ENCODE measurements at regions not wholly inside any gene's neighbourhood (a gene's known extent, or its start where the extent isn't known, plus 50 kb on each side); places are given as distances from the start of the nearest gene placed in this dataset.

DNA sequence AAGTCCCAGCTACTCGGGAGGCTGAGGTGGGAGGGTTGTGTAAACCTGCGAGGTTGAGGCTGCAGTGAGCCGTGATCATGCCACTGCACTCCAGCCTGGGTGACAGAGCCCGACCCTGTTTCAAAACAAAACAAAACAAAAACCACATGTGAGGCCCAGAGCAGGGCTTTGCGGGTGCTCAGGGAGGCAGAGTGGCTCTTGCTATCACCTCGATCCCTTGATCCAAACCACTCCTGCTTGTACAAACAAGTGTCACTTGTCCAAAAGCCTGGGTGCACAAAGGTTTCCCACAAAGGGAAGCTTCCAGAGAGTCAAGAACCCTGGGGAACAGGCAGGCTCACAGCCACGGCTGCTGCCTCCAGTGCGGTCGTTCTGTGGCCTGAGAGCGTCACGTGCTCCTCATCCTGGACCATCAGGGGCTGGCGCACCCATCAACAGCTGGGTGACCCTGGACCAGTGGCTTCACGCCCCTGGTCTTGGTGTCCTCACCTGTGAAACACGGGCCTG lies 162.7 kb downstream of the C9orf50 start:
- TF ChIP-seq, protein P1, sequence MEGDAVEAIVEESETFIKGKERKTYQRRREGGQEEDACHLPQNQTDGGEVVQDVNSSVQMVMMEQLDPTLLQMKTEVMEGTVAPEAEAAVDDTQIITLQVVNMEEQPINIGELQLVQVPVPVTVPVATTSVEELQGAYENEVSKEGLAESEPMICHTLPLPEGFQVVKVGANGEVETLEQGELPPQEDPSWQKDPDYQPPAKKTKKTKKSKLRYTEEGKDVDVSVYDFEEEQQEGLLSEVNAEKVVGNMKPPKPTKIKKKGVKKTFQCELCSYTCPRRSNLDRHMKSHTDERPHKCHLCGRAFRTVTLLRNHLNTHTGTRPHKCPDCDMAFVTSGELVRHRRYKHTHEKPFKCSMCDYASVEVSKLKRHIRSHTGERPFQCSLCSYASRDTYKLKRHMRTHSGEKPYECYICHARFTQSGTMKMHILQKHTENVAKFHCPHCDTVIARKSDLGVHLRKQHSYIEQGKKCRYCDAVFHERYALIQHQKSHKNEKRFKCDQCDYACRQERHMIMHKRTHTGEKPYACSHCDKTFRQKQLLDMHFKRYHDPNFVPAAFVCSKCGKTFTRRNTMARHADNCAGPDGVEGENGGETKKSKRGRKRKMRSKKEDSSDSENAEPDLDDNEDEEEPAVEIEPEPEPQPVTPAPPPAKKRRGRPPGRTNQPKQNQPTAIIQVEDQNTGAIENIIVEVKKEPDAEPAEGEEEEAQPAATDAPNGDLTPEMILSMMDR (IDR thresholded peaks at IDR 0.05; ENCODE audit: control extremely low read depth in 1 of 3, insufficient read depth in 1 of 3, low read depth in 1 of 3, low read length in 3 of 3), result no peak
- TF ChIP-seq EP300 (IDR thresholded peaks at IDR 0.05; ENCODE audit: borderline replicate concordance in 1 of 2, low read depth in 2 of 2, low read length in 2 of 2) (no peak), CBX8 (IDR thresholded peaks at IDR 0.05; ENCODE audit: borderline replicate concordance, low read depth, low read length) (no peak), CHD1 (IDR thresholded peaks at IDR 0.05; ENCODE audit: low read depth, low read length) (no peak), CBX5 (IDR thresholded peaks at IDR 0.05; ENCODE audit: low read depth, low read length) (no peak)
- TF ChIP-seq, protein P2, sequence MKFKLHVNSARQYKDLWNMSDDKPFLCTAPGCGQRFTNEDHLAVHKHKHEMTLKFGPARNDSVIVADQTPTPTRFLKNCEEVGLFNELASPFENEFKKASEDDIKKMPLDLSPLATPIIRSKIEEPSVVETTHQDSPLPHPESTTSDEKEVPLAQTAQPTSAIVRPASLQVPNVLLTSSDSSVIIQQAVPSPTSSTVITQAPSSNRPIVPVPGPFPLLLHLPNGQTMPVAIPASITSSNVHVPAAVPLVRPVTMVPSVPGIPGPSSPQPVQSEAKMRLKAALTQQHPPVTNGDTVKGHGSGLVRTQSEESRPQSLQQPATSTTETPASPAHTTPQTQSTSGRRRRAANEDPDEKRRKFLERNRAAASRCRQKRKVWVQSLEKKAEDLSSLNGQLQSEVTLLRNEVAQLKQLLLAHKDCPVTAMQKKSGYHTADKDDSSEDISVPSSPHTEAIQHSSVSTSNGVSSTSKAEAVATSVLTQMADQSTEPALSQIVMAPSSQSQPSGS (IDR thresholded peaks at IDR 0.05; ENCODE audit: low read length), result no peak
